DOHH2 (cell line): ENCODE measurements at regions not wholly inside any gene's neighbourhood (a gene's known extent, or its start where the extent isn't known, plus 50 kb on each side); places are given as distances from the start of the nearest gene placed in this dataset.

Experiments used
- H3F3A ChIP-seq: fragments of 200-600 bp; sonication (generic), shearing (Covaris generic); 2 replicates; pipeline ENCODE4 v1.6.0; 2016; ENCODE audit warnings: antibody characterized with exemption, mild to moderate bottlenecking; ENCODE audit not compliant: control insufficient read depth, insufficient read depth
- H3K27ac ChIP-seq: fragments of 200-600 bp; sonication (generic); 2 replicates; pipeline ENCODE4 v1.5.1; 2014; ENCODE audit warnings: low read depth, mild to moderate bottlenecking, low read length, moderate library complexity
- H3K27me3 ChIP-seq: fragments of 200-600 bp; sonication (generic); 2 replicates; pipeline ENCODE4 v1.6.1; 2014; ENCODE audit warnings: mild to moderate bottlenecking, low read length, mixed read lengths; ENCODE audit not compliant: control insufficient read depth
- H3K36me3 ChIP-seq: fragments of 200-600 bp; sonication (generic); 2 replicates; pipeline ENCODE4 v1.6.1; 2014; ENCODE audit warnings: mild to moderate bottlenecking, low read length, moderate library complexity, mixed read lengths; ENCODE audit not compliant: control insufficient read depth
- H3K4me1 ChIP-seq: fragments of 200-600 bp; sonication (generic); 2 replicates; pipeline ENCODE4 v1.6.1; 2014; ENCODE audit warnings: mild to moderate bottlenecking, low read length, mixed read lengths; ENCODE audit not compliant: control insufficient read depth
- H3K4me2 ChIP-seq: fragments of 200-600 bp; sonication (generic); 2 replicates; pipeline ENCODE4 v1.6.0; 2014; ENCODE audit warnings: mild to moderate bottlenecking, low read length, moderate library complexity
- H3K4me3 ChIP-seq: fragments of 200-600 bp; sonication (generic); 2 replicates; pipeline ENCODE4 v1.5.1; 2014; ENCODE audit warnings: mild to moderate bottlenecking, low read length, mixed read lengths
- H3K79me2 ChIP-seq: fragments of 200-600 bp; sonication (generic); 2 replicates; pipeline ENCODE4 v1.6.1; 2014; ENCODE audit warnings: mild to moderate bottlenecking, low read length, mixed read lengths; ENCODE audit not compliant: control insufficient read depth
- H3K9me2 ChIP-seq: fragments of 200-600 bp; sonication (generic); replicated peaks from 2 replicates; pipeline ENCODE4 v1.6.1; 2014; ENCODE audit warnings: mild to moderate bottlenecking, low read length, mixed read lengths; ENCODE audit not compliant: control insufficient read depth
- H3K9me3 ChIP-seq: fragments of 200-600 bp; sonication (generic); 2 replicates; pipeline ENCODE4 v1.6.1; 2014; ENCODE audit warnings: antibody characterized with exemption, low read length, mixed read lengths; ENCODE audit not compliant: control insufficient read depth, insufficient read depth
- H4K20me1 ChIP-seq: fragments of 200-600 bp; sonication (generic); 2 replicates; pipeline ENCODE4 v1.6.0; 2014; ENCODE audit warnings: low read depth, mild to moderate bottlenecking, antibody characterized with exemption, low read length, moderate library complexity; ENCODE audit not compliant: control insufficient read depth, insufficient read depth
- CTCF ChIP-seq: fragments of 200-600 bp; sonication (generic); IDR thresholded peaks from one replicate; pipeline ENCODE4 v1.5.1; 2014; ENCODE audit warnings: antibody characterized with exemption, mild to moderate bottlenecking, low read depth, low read length; ENCODE audit not compliant: poor library complexity, severe bottlenecking
- EZH2phosphoT487 ChIP-seq: fragments of 200-600 bp; sonication (generic); IDR thresholded peaks from 2 replicates; pipeline ENCODE4 v1.6.1; 2017; ENCODE audit warnings: borderline replicate concordance, mild to moderate bottlenecking, antibody characterized with exemption, low read length, moderate library complexity, mixed read lengths

- Histone ChIP-seq H3K4me1 (no peaks in the 10 kb centered on the region), H3F3A (no peaks in the 10 kb centered on the region), H4K20me1 (no peaks in the 10 kb centered on the region), H3K27me3 (no peaks in the 10 kb centered on the region), H3K4me2 (no peak overlapping the region), H3K79me2 (no peaks in the 10 kb centered on the region), H3K9me3 (no peaks in the 10 kb centered on the region), H3K27ac (no peak overlapping the region), H3K4me3 (no peak overlapping the region), H3K36me3 (no peaks in the 10 kb centered on the region), H3K9me2 (no peaks in the 10 kb centered on the region)
- TF ChIP-seq CTCF = no peak
- TF ChIP-seq EZH2phosphoT487 = no peak
Observed at GRCh38 chr5:165003283-165003682, 1497.9 kb downstream of the MAT2B start.

- Histone ChIP-seq H3K27ac (no peak overlapping the region), H3K4me3 (no peak overlapping the region), H4K20me1 (no peaks in the 10 kb centered on the region), H3K9me3 (no peaks in the 10 kb centered on the region), H3F3A (no peaks in the 10 kb centered on the region), H3K9me2 (no peaks in the 10 kb centered on the region), H3K4me1 (no peaks in the 10 kb centered on the region), H3K4me2 (no peak overlapping the region), H3K27me3 (no peaks in the 10 kb centered on the region), H3K79me2 (no peaks in the 10 kb centered on the region), H3K36me3 (no peaks in the 10 kb centered on the region)
- no peak for TF ChIP-seq CTCF
- no peak for TF ChIP-seq EZH2phosphoT487
Observed at GRCh38 chr5:165004175-165004574, 1498.8 kb downstream of the MAT2B start.

GRCh38 chr5:165014439-165014838, 1509.0 kb downstream of the MAT2B start:
- no peak overlapping the region for H3K4me3 ChIP-seq
- no peaks in the 10 kb centered on the region for H3K9me3 ChIP-seq
- no peaks in the 10 kb centered on the region for H3K79me2 ChIP-seq
- H3K9me2 ChIP-seq = no peaks in the 10 kb centered on the region
- H3F3A ChIP-seq = no peaks in the 10 kb centered on the region
- no peaks in the 10 kb centered on the region for H4K20me1 ChIP-seq
- no peaks in the 10 kb centered on the region for H3K36me3 ChIP-seq
- no peak overlapping the region for H3K4me2 ChIP-seq
- H3K4me1 ChIP-seq = no peaks in the 10 kb centered on the region
- H3K27ac ChIP-seq = no peak overlapping the region
- TF ChIP-seq EZH2phosphoT487 (no peak), CTCF (no peak)
- no peaks in the 10 kb centered on the region for H3K27me3 ChIP-seq

GRCh38 chr5:165015126-165015525, 1509.7 kb downstream of the MAT2B start:
- no peaks in the 10 kb centered on the region for H3K79me2 ChIP-seq
- no peaks in the 10 kb centered on the region for H3K9me3 ChIP-seq

More at GRCh38 chr5:165015126-165015525, 1509.7 kb downstream of the MAT2B start:
- Histone ChIP-seq H3F3A (no peaks in the 10 kb centered on the region), H3K36me3 (no peaks in the 10 kb centered on the region), H3K4me3 (no peak overlapping the region), H4K20me1 (no peaks in the 10 kb centered on the region), H3K4me1 (no peaks in the 10 kb centered on the region), H3K27me3 (no peaks in the 10 kb centered on the region), H3K4me2 (no peak overlapping the region), H3K9me2 (no peaks in the 10 kb centered on the region), H3K27ac (no peak overlapping the region)
- TF ChIP-seq EZH2phosphoT487 = no peak
- TF ChIP-seq CTCF = no peak
